ENCODE measurements at regions not wholly inside any gene's neighbourhood (a gene's known extent, or its start where the extent isn't known, plus 50 kb on each side); places are given as distances from the start of the nearest gene placed in this dataset.

DNA sequence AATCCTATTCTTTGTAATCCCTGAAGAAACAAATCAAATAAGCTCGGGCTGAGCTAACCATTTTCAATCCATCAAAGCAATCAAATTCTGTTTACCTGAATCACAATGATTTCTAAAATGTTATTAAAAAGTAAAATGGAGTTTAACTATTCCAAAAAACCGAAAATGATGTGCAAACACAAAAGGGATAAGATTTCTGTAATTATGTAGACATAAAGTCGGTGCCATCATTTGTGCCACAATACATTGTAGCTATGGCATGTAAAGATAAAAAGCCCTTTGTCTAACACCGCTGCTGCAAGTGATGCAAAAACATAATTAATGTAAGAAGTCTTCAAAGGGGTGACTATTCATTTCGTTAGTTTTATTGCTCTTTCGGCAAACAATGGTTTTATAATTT is 125.1 kb upstream of the FAM204A start:
- TF ChIP-seq CSDC2 (CRISPR knock-in tag; IDR thresholded peaks at IDR 0.05): no peak
- TF ChIP-seq PATZ1 (CRISPR knock-in tag; IDR thresholded peaks at IDR 0.05; ENCODE audit: borderline replicate concordance): no peak
- no peak for TF ChIP-seq ESRRG (CRISPR knock-in tag; IDR thresholded peaks at IDR 0.05)
- no peak for TF ChIP-seq ZFP30 (CRISPR knock-in tag; IDR thresholded peaks at IDR 0.05)
- no peak for TF ChIP-seq SNAI2 (CRISPR knock-in tag; IDR thresholded peaks at IDR 0.05)
- TF ChIP-seq ARNTL (CRISPR knock-in tag; IDR thresholded peaks at IDR 0.05; ENCODE audit: borderline replicate concordance, low read depth): no peak
- no peak for TF ChIP-seq ZFP3 (CRISPR knock-in tag; IDR thresholded peaks at IDR 0.05)
- no peak for TF ChIP-seq PPARA (CRISPR knock-in tag; IDR thresholded peaks at IDR 0.05; ENCODE audit: borderline replicate concordance)
- TF ChIP-seq ZC3H10 (CRISPR knock-in tag; IDR thresholded peaks at IDR 0.05): no peak
- no peak for TF ChIP-seq OSR1 (CRISPR knock-in tag; IDR thresholded peaks at IDR 0.05)
- no peak for TF ChIP-seq POU6F1 (CRISPR knock-in tag; IDR thresholded peaks at IDR 0.05; ENCODE audit: borderline replicate concordance, low read depth)
- TF ChIP-seq TOX (CRISPR knock-in tag; IDR thresholded peaks at IDR 0.05; ENCODE audit: borderline replicate concordance): no peak
- TF ChIP-seq, protein P1, sequence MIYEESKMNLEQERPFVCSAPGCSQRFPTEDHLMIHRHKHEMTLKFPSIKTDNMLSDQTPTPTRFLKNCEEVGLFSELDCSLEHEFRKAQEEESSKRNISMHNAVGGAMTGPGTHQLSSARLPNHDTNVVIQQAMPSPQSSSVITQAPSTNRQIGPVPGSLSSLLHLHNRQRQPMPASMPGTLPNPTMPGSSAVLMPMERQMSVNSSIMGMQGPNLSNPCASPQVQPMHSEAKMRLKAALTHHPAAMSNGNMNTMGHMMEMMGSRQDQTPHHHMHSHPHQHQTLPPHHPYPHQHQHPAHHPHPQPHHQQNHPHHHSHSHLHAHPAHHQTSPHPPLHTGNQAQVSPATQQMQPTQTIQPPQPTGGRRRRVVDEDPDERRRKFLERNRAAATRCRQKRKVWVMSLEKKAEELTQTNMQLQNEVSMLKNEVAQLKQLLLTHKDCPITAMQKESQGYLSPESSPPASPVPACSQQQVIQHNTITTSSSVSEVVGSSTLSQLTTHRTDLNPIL (CRISPR knock-in tag; IDR thresholded peaks at IDR 0.05; ENCODE audit: low read depth): no peak

Data from SK-N-SH treated with all-trans-retinoic acid at 6 μM for 48 hours (cell line).